Fibroblast of the conjunctiva (primary cell): ENCODE measurements at regions not wholly inside any gene's neighbourhood (a gene's known extent, or its start where the extent isn't known, plus 50 kb on each side); places are given as distances from the start of the nearest gene placed in this dataset.

ENCODE experiments used
- DNase-seq: peaks from one replicate; pipeline ENCODE4 v3.0.0-alpha.2; 2010; ENCODE audit warnings: low read depth

DNA sequence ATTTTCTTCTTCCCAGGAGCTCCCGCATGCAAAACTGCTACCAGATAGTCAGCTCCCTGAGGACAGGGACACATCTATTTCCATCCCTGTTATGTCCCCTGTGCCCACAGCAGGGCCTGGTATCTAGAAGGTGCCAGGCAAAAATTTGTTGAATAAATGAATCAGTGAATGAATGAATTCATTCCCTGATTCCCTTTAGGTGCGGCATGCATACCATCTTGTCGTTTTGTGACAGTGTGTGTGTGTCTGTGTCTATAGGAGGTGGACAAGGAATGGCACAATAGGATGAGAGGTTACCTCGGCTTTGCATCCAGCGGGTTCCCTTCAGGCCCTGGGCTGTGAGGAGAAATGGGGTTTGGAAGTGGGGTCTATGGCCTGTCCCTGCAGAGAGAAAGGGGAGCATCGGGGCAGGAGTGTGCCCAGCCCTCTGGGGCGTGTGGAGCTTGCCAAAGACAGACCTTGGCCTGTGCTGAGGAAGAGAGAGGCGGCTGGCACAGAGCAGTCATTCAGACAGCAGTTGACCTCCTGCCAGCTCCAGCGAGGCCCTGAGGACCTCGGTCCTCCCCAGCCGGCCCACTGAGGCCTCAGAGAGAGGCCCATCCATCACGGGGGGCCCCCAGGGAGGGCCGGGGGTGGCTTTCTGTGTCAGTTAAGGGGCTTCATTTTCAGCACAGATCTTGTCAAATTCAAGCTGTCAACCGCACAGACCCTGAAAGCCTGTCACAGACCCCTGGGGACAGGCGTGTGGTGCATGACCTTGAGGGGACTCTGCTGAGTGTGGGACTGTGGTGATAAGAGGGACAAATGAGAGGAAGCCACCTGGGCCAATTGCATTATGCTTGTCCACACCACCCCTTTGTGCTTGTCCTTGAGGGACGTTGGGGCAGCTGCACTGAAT, 125.9 kb upstream of the CXCR4 start:
- DNase-seq = no peak

DNA sequence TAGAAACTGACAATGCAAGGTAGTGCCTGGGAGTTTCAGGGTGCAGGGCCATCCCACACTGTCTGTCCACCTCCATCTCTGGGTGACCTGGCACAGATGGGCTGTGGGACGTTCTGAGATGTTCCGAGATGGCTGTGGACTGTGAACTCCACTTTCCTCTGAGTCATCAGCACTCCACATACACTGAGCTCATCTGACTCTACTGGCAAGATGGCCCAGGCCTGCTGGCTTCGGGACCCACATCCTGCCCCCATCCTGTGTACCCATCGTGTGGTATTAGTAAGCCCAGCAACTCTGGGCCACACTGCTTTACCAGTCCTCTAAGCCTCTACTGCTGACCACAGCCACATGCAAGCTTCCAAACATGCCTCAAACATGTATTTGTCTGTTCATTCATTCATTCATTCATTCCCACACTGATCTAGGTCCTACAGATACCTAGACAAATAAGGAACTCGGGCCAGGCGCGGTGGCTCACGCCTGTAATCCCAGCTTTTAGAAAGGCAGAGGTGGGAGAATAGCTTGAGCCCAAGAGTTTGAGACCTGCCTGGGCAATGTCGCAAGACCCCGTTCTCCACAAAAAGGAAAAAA, 124.8 kb upstream of the CXCR4 start:
- no peak for DNase-seq

- DNase-seq = no peak
Measured at GRCh38 chr2:136242100-136242499, 124.2 kb upstream of the CXCR4 start.

GRCh38 chr2:136239079-136239685, 121.2 kb upstream of the CXCR4 start:
- DNase-seq = no peak

DNA sequence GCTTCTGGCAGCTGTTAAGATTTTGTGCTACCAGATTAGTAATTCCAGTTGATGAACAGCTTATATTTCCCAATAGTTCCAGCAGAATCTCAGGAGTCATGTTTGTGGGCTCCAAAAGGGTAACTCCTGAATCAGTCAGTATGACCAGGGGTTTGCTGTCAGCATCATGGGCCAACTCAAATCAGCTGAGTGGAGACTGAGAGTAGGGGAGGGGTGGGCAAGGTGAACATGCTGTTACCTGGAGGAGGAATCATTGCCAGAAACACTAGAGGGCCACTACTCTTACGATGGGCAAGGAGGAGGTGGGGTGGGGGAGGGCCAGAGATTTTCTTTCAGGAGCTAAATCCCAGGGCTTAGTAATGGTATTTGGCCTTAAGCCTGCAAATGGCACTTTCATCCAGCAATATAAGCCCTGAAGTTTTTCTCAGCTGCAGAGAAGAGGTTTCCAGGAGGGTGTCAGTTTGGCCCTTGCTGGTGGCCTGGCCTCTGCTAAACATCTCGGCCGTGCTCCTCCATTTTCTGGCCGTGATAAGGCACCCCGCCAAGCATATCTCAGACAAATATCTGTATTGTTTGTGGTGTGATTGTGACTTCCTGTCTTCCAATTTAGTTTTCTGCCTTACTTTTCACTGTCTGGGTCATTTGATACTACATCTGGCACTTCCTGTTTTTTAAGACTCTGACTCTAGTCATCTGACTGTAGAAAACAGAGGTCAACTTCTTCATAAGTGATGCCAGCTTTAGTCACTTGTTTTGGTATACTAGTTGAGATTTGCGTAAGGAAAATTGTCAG, 120.5 kb upstream of the CXCR4 start:
- no peak for DNase-seq

- DNase-seq = no peak
Measured at GRCh38 chr2:136236019-136236418, 118.1 kb upstream of the CXCR4 start.

DNA sequence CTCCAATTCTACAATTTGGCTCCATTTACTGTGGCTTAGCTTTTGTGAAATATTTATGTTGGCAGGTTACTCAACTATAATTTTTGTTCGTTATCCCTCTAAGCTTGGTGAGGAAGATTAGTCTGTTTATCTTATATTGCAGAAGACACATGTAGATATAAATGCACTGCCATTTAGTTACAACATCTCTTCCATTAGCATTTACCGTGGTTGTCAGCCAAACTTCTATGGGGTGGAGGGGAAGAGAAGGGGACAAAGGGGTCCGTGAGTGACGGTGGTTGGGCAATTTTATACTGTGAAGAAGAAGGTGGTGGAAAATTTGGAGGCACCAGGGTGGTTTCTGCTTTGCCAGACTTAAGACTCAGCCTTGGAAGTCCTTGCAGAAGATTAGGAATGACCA, 117.6 kb upstream of the CXCR4 start:
- DNase-seq = no peak

DNA sequence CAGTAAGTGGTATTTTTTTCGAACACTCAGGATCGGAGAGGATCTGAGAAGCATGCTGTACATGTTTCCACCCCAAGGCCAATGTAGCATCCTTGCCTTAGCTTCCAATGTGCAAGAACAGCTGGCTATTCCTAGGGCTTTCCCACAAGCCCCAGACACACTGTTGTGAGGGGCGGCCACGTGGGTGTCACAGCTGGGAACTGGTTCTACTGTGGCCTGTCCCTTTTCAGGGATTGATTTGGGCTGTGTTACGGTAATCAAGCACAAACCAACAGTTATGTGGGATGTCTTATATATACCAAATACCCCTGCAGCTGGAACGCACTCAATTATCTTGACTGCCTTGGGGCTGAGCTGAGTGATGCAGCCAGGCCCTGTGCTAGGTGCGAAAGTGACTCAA, 116.3 kb upstream of the CXCR4 start:
- no peak for DNase-seq

DNA sequence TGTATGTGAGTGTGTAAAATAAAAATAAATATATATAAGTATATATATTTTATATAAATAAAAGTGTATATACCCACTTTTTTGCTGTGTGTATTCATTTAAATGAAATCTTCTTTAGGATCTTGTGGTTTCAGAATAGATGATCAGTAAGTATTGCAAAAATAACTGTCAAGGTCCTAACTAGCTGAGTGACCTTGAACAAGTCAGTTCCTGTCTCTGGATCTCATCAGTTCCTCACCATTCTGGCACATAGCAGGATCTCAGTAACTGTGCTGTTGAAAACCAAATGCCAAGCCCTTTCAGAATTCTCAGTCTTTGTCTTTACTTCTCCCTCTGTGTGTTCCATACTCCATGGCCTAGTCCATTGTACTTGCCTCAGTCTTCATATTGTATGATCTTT, 115.3 kb upstream of the CXCR4 start:
- DNase-seq = no peak

GRCh38 chr2:136232456-136233172, 114.7 kb upstream of the CXCR4 start:
- no peak for DNase-seq

DNA sequence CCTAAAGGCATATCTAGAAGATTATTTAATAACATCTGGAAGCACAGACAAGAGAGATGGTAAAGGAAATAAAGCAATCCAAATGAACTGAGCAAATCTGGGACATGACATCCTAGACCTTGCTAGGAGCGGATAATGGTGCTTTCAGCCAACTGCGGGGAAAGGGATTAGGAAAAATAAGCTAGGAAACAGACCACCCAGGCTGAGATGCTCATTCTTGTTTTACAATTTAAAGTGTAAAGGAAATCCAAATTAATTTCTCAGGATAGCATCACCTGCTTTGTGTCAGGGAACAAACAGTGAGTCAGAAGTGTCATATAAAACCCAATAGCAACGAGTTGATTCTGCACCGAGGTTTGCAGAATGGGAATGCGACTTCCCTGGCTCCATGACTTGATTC, 112.5 kb upstream of the CXCR4 start:
- no peak for DNase-seq

DNA sequence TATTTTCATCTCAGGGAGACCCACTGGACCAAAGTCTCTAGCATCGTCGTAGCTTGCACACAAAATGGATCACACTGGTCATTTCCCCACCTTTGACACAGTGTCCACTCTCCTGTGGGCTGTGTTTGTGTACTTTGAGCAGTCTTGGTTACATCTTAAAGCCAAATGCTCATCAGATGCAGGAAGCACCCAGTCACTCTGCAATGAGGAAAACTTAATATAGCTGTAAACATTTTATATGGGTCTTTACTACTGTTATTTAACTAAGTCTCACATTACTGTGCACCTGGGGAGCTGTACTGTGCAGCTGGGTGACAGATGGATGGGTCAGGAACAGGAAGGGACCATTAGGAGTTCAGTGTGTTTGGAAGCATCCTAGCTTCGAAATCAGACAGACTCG, 109.0 kb upstream of the CXCR4 start:
- no peak for DNase-seq

- no peak for DNase-seq
Measured at GRCh38 chr2:136225950-136226835, 108.2 kb upstream of the CXCR4 start.

GRCh38 chr2:136223274-136223673, 105.3 kb upstream of the CXCR4 start:
- DNase-seq = no peak

GRCh38 chr2:136222862-136223261, 104.9 kb upstream of the CXCR4 start:
- no peak for DNase-seq

DNA sequence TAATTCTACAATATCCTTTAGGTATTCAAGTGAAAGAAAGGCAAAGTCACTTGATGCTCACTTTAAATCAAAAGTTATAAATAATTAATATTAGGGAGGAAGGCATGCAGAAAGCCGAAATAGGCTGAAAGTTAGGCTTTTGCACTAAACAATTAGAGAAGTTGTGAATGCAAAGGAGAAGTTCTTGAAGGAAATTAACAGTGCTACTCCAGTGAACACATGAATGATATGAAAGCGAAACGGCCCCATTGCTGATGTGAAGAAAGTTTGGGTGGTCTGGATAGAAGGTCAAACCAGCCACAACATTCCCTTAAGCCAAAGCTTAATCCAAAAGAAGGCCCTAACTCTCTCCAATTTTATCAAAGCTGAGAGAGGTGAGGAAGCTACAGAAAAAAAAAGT, 103.1 kb upstream of the CXCR4 start:
- DNase-seq = no peak

DNA sequence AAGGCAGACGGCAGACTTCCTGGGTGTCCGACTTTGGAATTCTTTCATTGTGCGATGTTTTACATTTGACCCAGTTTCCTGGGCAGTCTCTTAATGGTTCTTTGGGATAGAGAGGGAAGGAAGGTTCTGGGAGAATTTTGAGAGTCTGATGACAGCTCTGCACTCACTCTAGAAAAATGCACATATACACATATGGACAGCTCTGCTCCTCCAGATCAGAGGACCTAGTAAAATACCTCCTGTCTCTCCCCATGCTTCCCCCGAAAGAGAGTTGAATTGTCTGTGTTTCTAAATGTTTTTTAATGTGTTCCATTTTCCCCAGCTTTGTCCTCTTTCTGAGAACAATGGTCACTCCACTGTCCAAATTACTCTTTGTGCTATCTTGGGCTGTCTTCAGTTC, 102.0 kb upstream of the CXCR4 start:
- no peak for DNase-seq

DNA sequence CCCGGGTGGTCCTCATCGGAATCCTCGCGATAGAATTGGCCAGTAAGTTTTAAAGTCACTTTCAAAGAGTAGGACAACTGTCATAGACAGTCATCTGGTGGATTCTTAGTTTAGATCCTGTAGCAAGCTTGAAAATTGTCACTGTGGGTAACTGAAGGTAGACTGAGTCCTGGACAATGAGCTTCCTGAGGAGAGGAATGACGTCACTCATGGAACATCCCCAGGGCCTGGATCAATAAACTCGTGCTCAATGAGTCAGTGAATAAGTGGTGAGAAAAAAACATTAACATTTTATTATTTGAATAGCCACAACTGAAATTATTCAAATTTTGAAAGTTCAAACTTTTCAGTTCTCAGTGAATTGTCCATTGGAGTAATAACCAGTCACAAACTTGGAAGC, 101.4 kb upstream of the CXCR4 start:
- no peak for DNase-seq

DNA sequence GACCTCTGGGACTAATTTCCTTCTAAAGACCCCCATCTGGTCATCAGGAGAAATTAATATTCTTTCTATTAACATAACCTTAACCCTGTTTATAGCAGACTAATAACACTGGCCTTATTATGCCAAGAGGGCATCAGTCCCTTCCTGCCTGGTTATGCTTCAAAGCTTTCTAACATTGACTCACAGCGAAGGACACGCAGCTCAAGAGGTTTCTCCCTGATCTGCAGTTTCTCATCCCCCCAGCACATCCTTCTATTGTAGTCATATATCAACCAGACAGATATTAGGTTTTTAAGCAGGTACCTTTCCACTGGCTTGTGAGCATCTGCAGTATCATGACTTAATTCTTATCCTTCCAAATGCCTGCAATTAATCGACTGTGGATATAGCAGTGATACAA, 100.0 kb upstream of the CXCR4 start:
- DNase-seq = no peak

DNA sequence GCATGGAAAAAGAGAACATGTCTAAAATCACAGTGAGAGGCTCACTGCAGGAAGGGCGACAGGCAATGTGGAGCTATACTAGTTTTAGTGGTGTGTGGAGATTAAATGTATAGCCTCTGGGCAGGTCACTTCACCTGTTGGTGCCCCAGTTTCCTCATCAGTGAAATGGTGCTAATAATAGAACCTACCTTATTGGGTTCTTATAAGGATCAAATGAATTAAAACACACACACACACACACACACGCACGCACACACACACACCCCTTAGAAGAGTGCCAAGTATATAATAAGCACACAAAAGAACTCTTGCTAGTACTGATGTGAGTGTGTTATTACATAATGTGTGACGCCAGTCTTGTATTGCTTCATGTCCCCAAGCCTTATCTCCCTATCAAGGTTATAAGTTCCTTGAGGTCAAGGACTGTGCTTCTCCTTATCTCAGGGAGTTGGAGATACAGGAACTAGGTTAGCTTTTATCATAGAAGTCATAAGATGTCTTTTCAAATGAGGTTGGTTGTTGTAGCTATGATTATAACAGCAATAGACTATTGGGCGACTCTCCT, 98.0 kb upstream of the CXCR4 start:
- no peak for DNase-seq

- no peak for DNase-seq
Measured at GRCh38 chr2:136215449-136215848, 97.5 kb upstream of the CXCR4 start.
